ENCODE measurements at regions not wholly inside any gene's neighbourhood (a gene's known extent, or its start where the extent isn't known, plus 50 kb on each side); places are given as distances from the start of the nearest gene placed in this dataset.
"Not testable (repeated sequence)": the region's sequence is repeated elsewhere in the genome, so short reads cannot be mapped to it uniquely, and the experiment has no call there.

- DNase-seq (ENCODE audit: low spot score), result no peak
Observed at GRCh38 chr13:78085434-78086225, 167.0 kb upstream of the EDNRB start.

GRCh38 chr13:78084401-78084800, 165.8 kb upstream of the EDNRB start:
- DNase-seq (ENCODE audit: low spot score), result no peak

- no peak for DNase-seq (ENCODE audit: low spot score)
Observed at GRCh38 chr13:78078168-78078567, 159.5 kb upstream of the EDNRB start.

- DNase-seq (ENCODE audit: low spot score), result no peak
Observed at GRCh38 chr13:78067290-78067689, 148.7 kb upstream of the EDNRB start.

GRCh38 chr13:78065141-78065540, 146.5 kb upstream of the EDNRB start:
- no peak for DNase-seq (ENCODE audit: low spot score)

- no peak for DNase-seq (ENCODE audit: low spot score)
Observed at GRCh38 chr13:78061806-78062205, 143.2 kb upstream of the EDNRB start.

GRCh38 chr13:78060966-78061365, 142.3 kb upstream of the EDNRB start:
- DNase-seq (ENCODE audit: low spot score), result no peak

GRCh38 chr13:78056865-78057264, 138.2 kb upstream of the EDNRB start:
- DNase-seq (ENCODE audit: low spot score), result not testable (repeated sequence)

GRCh38 chr13:78054157-78054556, 135.5 kb upstream of the EDNRB start:
- peak; percentile 57 for DNase-seq (ENCODE audit: low spot score)

- no peak for DNase-seq (ENCODE audit: low spot score)
Observed at GRCh38 chr13:78047151-78047550, 128.5 kb upstream of the EDNRB start.

GRCh38 chr13:78046331-78046730, 127.7 kb upstream of the EDNRB start:
- no peak for DNase-seq (ENCODE audit: low spot score)

GRCh38 chr13:78045916-78046315, 127.3 kb upstream of the EDNRB start:
- DNase-seq (ENCODE audit: low spot score), result no peak

- DNase-seq (ENCODE audit: low spot score), result not testable (repeated sequence)
Observed at GRCh38 chr13:78041366-78041765, 122.7 kb upstream of the EDNRB start.

GRCh38 chr13:78040205-78040830, 121.7 kb upstream of the EDNRB start:
- no peak for DNase-seq (ENCODE audit: low spot score)

GRCh38 chr13:78036841-78037240, 118.2 kb upstream of the EDNRB start:
- DNase-seq (ENCODE audit: low spot score), result no peak

GRCh38 chr13:78035500-78035899, 116.9 kb upstream of the EDNRB start:
- no peak for DNase-seq (ENCODE audit: low spot score)

- DNase-seq (ENCODE audit: low spot score), result no peak
Observed at GRCh38 chr13:78033509-78033908, 114.9 kb upstream of the EDNRB start.

GRCh38 chr13:78032132-78032531, 113.5 kb upstream of the EDNRB start:
- no peak for DNase-seq (ENCODE audit: low spot score)

- DNase-seq (ENCODE audit: low spot score), result no peak
Observed at GRCh38 chr13:78030341-78030896, 111.8 kb upstream of the EDNRB start.

GRCh38 chr13:78029901-78030300, 111.3 kb upstream of the EDNRB start:
- DNase-seq (ENCODE audit: low spot score), result no peak

GRCh38 chr13:78028960-78029359, 110.3 kb upstream of the EDNRB start:
- DNase-seq (ENCODE audit: low spot score), result no peak

GRCh38 chr13:78024996-78025395, 106.4 kb upstream of the EDNRB start:
- DNase-seq (ENCODE audit: low spot score), result no peak

- DNase-seq (ENCODE audit: low spot score), result peak; percentile 7
Observed at GRCh38 chr13:78022164-78022877, 103.7 kb upstream of the EDNRB start.
